Keratinocyte (primary cell): ENCODE measurements at regions not wholly inside any gene's neighbourhood (a gene's known extent, or its start where the extent isn't known, plus 50 kb on each side); places are given as distances from the start of the nearest gene placed in this dataset.

Experiments
- EZH2 ChIP-seq: IDR thresholded peaks from one replicate; pipeline ENCODE4 v1.6.1; 2012; ENCODE audit warnings: inconsistent platforms, mild to moderate bottlenecking, low read length, moderate library complexity
- TF ChIP-seq, protein P1 (sequence below), 3 experiments: IDR thresholded peaks in 1 of 3; conservative IDR thresholded peaks in 1 of 3; optimal IDR thresholded peaks in 1 of 3; 2 replicates in 2 of 3; 3 replicates in 1 of 3; pipeline versions ENCODE3 to v1.5.1; 2011; ENCODE audit warnings: low read length in 3 of 3, mild to moderate bottlenecking in 3 of 3, moderate library complexity in 2 of 3, control low read depth in 1 of 3, inconsistent platforms in 1 of 3; ENCODE audit not compliant: insufficient read depth in 2 of 3; ENCODE audit errors: extremely low read depth in 1 of 3

DNA sequence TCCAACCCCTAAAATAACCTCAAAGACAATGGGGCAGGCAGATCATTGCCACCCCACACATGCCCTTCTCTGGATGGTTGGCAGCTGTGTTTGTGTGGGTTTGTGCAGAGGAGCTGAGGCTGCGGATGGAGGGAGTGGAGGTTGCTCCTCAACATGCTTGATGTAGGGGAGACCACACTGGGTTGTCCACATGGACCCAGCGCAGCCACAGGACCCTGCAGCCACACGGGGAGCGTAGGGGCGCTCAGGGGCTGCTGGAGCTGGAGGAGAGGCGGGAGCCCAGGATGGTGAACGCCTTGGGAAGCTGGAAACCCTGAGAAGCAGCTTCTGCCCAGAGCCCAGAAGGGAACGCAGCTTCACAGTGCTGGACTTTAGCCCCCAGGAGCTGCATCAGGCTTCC is 56.3 kb upstream of the TMEM18 start:
- TF ChIP-seq, protein P1, sequence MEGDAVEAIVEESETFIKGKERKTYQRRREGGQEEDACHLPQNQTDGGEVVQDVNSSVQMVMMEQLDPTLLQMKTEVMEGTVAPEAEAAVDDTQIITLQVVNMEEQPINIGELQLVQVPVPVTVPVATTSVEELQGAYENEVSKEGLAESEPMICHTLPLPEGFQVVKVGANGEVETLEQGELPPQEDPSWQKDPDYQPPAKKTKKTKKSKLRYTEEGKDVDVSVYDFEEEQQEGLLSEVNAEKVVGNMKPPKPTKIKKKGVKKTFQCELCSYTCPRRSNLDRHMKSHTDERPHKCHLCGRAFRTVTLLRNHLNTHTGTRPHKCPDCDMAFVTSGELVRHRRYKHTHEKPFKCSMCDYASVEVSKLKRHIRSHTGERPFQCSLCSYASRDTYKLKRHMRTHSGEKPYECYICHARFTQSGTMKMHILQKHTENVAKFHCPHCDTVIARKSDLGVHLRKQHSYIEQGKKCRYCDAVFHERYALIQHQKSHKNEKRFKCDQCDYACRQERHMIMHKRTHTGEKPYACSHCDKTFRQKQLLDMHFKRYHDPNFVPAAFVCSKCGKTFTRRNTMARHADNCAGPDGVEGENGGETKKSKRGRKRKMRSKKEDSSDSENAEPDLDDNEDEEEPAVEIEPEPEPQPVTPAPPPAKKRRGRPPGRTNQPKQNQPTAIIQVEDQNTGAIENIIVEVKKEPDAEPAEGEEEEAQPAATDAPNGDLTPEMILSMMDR (optimal IDR thresholded peaks at IDR 0.05 in 1 of 3, IDR thresholded peaks at IDR 0.05 in 1 of 3, conservative IDR thresholded peaks at IDR 0.05 in 1 of 3; ENCODE audit: extremely low read depth in 1 of 3, insufficient read depth in 2 of 3, low read length in 3 of 3) = no peak
- TF ChIP-seq EZH2 = no peak
